ENCODE measurements at regions not wholly inside any gene's neighbourhood (a gene's known extent, or its start where the extent isn't known, plus 50 kb on each side); places are given as distances from the start of the nearest gene placed in this dataset.

GRCh38 chr5:18379189-18379588 lies 744.9 kb downstream of the TAF11L14 start:
- no peak overlapping the region for H3K27ac ChIP-seq (ENCODE audit: extremely low read depth, low read depth, low read length)
- H3K9ac ChIP-seq (ENCODE audit: insufficient read depth in 1 of 2, low read depth in 2 of 2, low read length in 2 of 2): no peak overlapping the region
- no peak overlapping the region for H2AFZ ChIP-seq (ENCODE audit: low read depth, low read length)
- no peaks in the 10 kb centered on the region for H3K79me2 ChIP-seq (ENCODE audit: control insufficient read depth, insufficient read depth, low read length)
- 0% methylated on average over 1 of the region's 1 CpG for WGBS (ENCODE audit: insufficient coverage, low coverage, missing lambda C conversion rate)
- ATAC-seq (no peak), DNase-seq (ENCODE audit: extremely low read depth in 1 of 4, low spot score in 3 of 4) (no peak), FAIRE-seq (no peak)
- no peak overlapping the region for H3K4me3 ChIP-seq
- ChIA-PET POLR2A (no interaction called here), CTCF (ENCODE audit: low intra/inter-chr PET ratio) (no interaction called here)
- intact Hi-C loops (cut with micrococcal nuclease) (no loop called here), in situ Hi-C loops (cut with MboI) (no loop called here)
- no peaks in the 10 kb centered on the region for H3K9me3 ChIP-seq (replicated peaks; ENCODE audit: control insufficient read depth, insufficient read depth, low read depth, low read length)
- no peaks in the 10 kb centered on the region for H3K9me1 ChIP-seq (ENCODE audit: control insufficient read depth, insufficient read depth, low read length)
- no peaks in the 10 kb centered on the region for H4K20me1 ChIP-seq (replicated peaks; ENCODE audit: control insufficient read depth, insufficient read depth, low read length)
- no peak overlapping the region for H3K4me2 ChIP-seq (ENCODE audit: insufficient read depth, low read length)
- no TSS peak for BruUV-seq (replicated peaks)
- TF ChIP-seq MAFK (IDR thresholded peaks at IDR 0.05; ENCODE audit: low read length) (peak; percentile 32; the same call in 1 of the 2 replicates), MCM2 (IDR thresholded peaks at IDR 0.05; ENCODE audit: low read depth) (no peak), MAFF (IDR thresholded peaks at IDR 0.05; ENCODE audit: low read length) (peak; percentile 61; the same call in 1 of the 2 replicates), ZNF316 (IDR thresholded peaks at IDR 0.05) (peak; percentile 92), IFI16 (CRISPR knock-in tag; IDR thresholded peaks at IDR 0.05) (no peak), MAFG (tag; conservative IDR thresholded peaks at IDR 0.05) (peak; percentile 74; the same call in 1 of the 2 replicates), C11orf30 (IDR thresholded peaks at IDR 0.05; ENCODE audit: low read depth) (peak; percentile 74)
- H3K4me1 ChIP-seq (replicated peaks in 1 of 2; ENCODE audit: control insufficient read depth in 2 of 2, insufficient read depth in 2 of 2, low read length in 2 of 2): no peaks in the 10 kb centered on the region
- no peaks in the 10 kb centered on the region for H3K36me3 ChIP-seq (ENCODE audit: control insufficient read depth, insufficient read depth, low read length)
- no peaks in the 10 kb centered on the region for H3K27me3 ChIP-seq (ENCODE audit: control insufficient read depth in 2 of 2, insufficient read depth in 2 of 2, low read length in 2 of 2)

- Histone ChIP-seq H3K4me2 (ENCODE audit: insufficient read depth, low read length) (no peak overlapping the region), H3K4me3 (no peak overlapping the region), H3K27ac (ENCODE audit: extremely low read depth, low read depth, low read length) (no peak overlapping the region), H4K20me1 (replicated peaks; ENCODE audit: control insufficient read depth, insufficient read depth, low read length) (no peaks in the 10 kb centered on the region), H3K27me3 (ENCODE audit: control insufficient read depth in 2 of 2, insufficient read depth in 2 of 2, low read length in 2 of 2) (no peaks in the 10 kb centered on the region), H3K4me1 (replicated peaks in 1 of 2; ENCODE audit: control insufficient read depth in 2 of 2, insufficient read depth in 2 of 2, low read length in 2 of 2) (no peaks in the 10 kb centered on the region), H3K9me1 (ENCODE audit: control insufficient read depth, insufficient read depth, low read length) (no peaks in the 10 kb centered on the region), H3K36me3 (ENCODE audit: control insufficient read depth, insufficient read depth, low read length) (no peaks in the 10 kb centered on the region), H3K9me3 (replicated peaks; ENCODE audit: control insufficient read depth, insufficient read depth, low read depth, low read length) (no peaks in the 10 kb centered on the region), H3K79me2 (ENCODE audit: control insufficient read depth, insufficient read depth, low read length) (no peaks in the 10 kb centered on the region), H3K9ac (ENCODE audit: insufficient read depth in 1 of 2, low read depth in 2 of 2, low read length in 2 of 2) (no peak overlapping the region), H2AFZ (ENCODE audit: low read depth, low read length) (no peak overlapping the region)
- POLR2A ChIA-PET: no interaction called here
- 0% methylated on average over 2 of the region's 2 CpGs for WGBS (ENCODE audit: insufficient coverage, low coverage, missing lambda C conversion rate)
- intact Hi-C loops (cut with micrococcal nuclease): no loop called here
- no peak for FAIRE-seq
- no TSS peak for BruUV-seq (replicated peaks)
- no peak for ATAC-seq
- DNase-seq (ENCODE audit: extremely low read depth in 1 of 4, low spot score in 3 of 4): no peak
- CTCF ChIA-PET (ENCODE audit: low intra/inter-chr PET ratio): no interaction called here
- in situ Hi-C loops (cut with MboI): no loop called here
- no peak for TF ChIP-seq ATF7 (IDR thresholded peaks at IDR 0.05)
- no peak for TF ChIP-seq E2F8 (IDR thresholded peaks at IDR 0.05; ENCODE audit: low read depth, partially characterized antibody)
- TF ChIP-seq, protein P1, sequence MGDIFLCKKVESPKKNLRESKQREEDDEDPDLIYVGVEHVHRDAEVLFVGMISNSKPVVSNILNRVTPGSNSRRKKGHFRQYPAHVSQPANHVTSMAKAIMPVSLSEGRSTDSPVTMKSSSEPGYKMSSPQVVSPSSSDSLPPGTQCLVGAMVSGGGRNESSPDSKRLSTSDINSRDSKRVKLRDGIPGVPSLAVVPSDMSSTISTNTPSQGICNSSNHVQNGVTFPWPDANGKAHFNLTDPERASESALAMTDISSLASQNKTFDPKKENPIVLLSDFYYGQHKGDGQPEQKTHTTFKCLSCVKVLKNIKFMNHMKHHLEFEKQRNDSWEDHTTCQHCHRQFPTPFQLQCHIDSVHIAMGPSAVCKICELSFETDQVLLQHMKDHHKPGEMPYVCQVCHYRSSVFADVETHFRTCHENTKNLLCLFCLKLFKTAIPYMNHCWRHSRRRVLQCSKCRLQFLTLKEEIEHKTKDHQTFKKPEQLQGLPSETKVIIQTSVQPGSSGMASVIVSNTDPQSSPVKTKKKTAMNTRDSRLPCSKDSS (IDR thresholded peaks at IDR 0.05; ENCODE audit: low read depth, partially characterized antibody): no peak
- no peak for TF ChIP-seq BRF2 (IDR thresholded peaks at IDR 0.05; ENCODE audit: borderline replicate concordance, insufficient read depth, insufficient read length)
- no peak for TF ChIP-seq RBM39 (optimal IDR thresholded peaks at IDR 0.05; ENCODE audit: low read depth, low read length)
Observed at GRCh38 chr5:18380729-18381362, 746.6 kb downstream of the TAF11L14 start.
